Upper lobe of left lung (tissue), 4 donors: ENCODE measurements at regions not wholly inside any gene's neighbourhood (a gene's known extent, or its start where the extent isn't known, plus 50 kb on each side); places are given as distances from the start of the nearest gene placed in this dataset.

Source experiments
- EP300 ChIP-seq, 4 donors: sonication (generic); formaldehyde crosslinking; IDR thresholded peaks; one replicate each; pipeline ENCODE4 v1.5.1; 2017; ENCODE audit warnings: antibody characterized with exemption in 4 of 4, control low read depth in 2 of 4
- POLR2AphosphoS5 ChIP-seq, 2 donors: sonication (generic); formaldehyde crosslinking; IDR thresholded peaks; one replicate each; pipeline ENCODE4 v1.5.1; 2017; ENCODE audit warnings: antibody characterized with exemption in 2 of 2
- TF ChIP-seq, protein P1 (sequence below), 6 experiments: fragments of 450-650 bp in 4 of 6; fragments of 200-600 bp in 2 of 6; sonication (generic) in 2 of 6; IDR thresholded peaks; one replicate each; pipeline ENCODE4 v1.5.1; 2016 to 2019; ENCODE audit warnings: antibody characterized with exemption in 6 of 6

DNA sequence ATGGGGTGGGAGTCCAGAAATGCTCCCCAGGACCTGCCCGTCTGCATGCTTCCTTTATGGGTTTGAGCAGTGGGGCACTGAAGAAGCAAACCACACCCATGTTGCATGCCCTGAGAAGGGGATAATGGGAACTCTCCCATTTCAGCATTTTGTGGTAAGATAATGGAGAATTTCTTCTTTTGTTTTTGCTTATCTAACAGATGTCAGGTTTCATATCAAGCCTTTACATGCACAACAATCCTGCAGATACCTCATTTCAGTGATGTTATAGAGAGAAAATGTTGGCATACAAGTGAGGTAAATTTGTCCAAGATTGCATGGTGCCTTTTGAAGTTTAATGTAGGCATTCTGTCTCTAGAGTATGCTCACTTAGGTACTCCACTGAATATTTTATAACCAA, 177.0 kb downstream of the ALX1 start:
- TF ChIP-seq, protein P1, sequence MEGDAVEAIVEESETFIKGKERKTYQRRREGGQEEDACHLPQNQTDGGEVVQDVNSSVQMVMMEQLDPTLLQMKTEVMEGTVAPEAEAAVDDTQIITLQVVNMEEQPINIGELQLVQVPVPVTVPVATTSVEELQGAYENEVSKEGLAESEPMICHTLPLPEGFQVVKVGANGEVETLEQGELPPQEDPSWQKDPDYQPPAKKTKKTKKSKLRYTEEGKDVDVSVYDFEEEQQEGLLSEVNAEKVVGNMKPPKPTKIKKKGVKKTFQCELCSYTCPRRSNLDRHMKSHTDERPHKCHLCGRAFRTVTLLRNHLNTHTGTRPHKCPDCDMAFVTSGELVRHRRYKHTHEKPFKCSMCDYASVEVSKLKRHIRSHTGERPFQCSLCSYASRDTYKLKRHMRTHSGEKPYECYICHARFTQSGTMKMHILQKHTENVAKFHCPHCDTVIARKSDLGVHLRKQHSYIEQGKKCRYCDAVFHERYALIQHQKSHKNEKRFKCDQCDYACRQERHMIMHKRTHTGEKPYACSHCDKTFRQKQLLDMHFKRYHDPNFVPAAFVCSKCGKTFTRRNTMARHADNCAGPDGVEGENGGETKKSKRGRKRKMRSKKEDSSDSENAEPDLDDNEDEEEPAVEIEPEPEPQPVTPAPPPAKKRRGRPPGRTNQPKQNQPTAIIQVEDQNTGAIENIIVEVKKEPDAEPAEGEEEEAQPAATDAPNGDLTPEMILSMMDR (IDR thresholded peaks at IDR 0.05): no peak
- no peak for TF ChIP-seq EP300 (IDR thresholded peaks at IDR 0.05)
- no peak for TF ChIP-seq POLR2AphosphoS5 (IDR thresholded peaks at IDR 0.05)
